Smooth muscle cell of the brain vasculature (primary cell): ENCODE measurements at regions not wholly inside any gene's neighbourhood (a gene's known extent, or its start where the extent isn't known, plus 50 kb on each side); places are given as distances from the start of the nearest gene placed in this dataset.
"Not testable (repeated sequence)": the region's sequence is repeated elsewhere in the genome, so short reads cannot be mapped to it uniquely, and the experiment has no call there.

ENCODE experiments used
- DNase-seq: peaks from one replicate; pipeline ENCODE4 v3.0.0-alpha.2; 2012; ENCODE audit warnings: low read depth, low spot score

- DNase-seq = no peak
These were observed 186.1 kb downstream of the C9orf152 start for GRCh38 chr9:110021891-110022290.

- not testable (repeated sequence) for DNase-seq
These were observed 184.7 kb downstream of the C9orf152 start for GRCh38 chr9:110023221-110023620.

- DNase-seq = no peak
These were observed 182.3 kb downstream of the C9orf152 start for GRCh38 chr9:110025551-110026170.

GRCh38 chr9:110027671-110028081, 180.3 kb downstream of the C9orf152 start:
- DNase-seq = peak; percentile 69

GRCh38 chr9:110028271-110028670, 179.7 kb downstream of the C9orf152 start:
- DNase-seq = no peak

GRCh38 chr9:110028676-110029075, 179.3 kb downstream of the C9orf152 start:
- no peak for DNase-seq

- no peak for DNase-seq
These were observed 178.5 kb downstream of the C9orf152 start for GRCh38 chr9:110029429-110029955.

GRCh38 chr9:110029956-110030480, 177.9 kb downstream of the C9orf152 start:
- no peak for DNase-seq

- DNase-seq = no peak
These were observed 177.3 kb downstream of the C9orf152 start for GRCh38 chr9:110030632-110031031.

- no peak for DNase-seq
These were observed 176.3 kb downstream of the C9orf152 start for GRCh38 chr9:110031511-110032173.

- DNase-seq = not testable (repeated sequence)
These were observed 175.4 kb downstream of the C9orf152 start for GRCh38 chr9:110032532-110032931.

GRCh38 chr9:110033869-110034268, 174.1 kb downstream of the C9orf152 start:
- DNase-seq = no peak

- DNase-seq = no peak
These were observed 171.7 kb downstream of the C9orf152 start for GRCh38 chr9:110036286-110036685.

GRCh38 chr9:110040788-110041187, 167.2 kb downstream of the C9orf152 start:
- no peak for DNase-seq

- no peak for DNase-seq
These were observed 166.5 kb downstream of the C9orf152 start for GRCh38 chr9:110041452-110041851.

GRCh38 chr9:110047232-110047954, 160.6 kb downstream of the C9orf152 start:
- no peak for DNase-seq

- DNase-seq = no peak
These were observed 160.0 kb downstream of the C9orf152 start for GRCh38 chr9:110047955-110048402.

GRCh38 chr9:110048403-110048975, 159.5 kb downstream of the C9orf152 start:
- DNase-seq = no peak

GRCh38 chr9:110048976-110049698, 158.8 kb downstream of the C9orf152 start:
- DNase-seq = no peak

- DNase-seq = no peak
These were observed 158.1 kb downstream of the C9orf152 start for GRCh38 chr9:110049699-110050450.
